Spleen (tissue), 11 donors: ENCODE measurements at regions not wholly inside any gene's neighbourhood (a gene's known extent, or its start where the extent isn't known, plus 50 kb on each side); places are given as distances from the start of the nearest gene placed in this dataset.

ENCODE experiments used
- DNase-seq: peaks from one replicate; pipeline ENCODE4 v3.0.0-alpha.2; 2020
- H3K27ac ChIP-seq, 8 donors: fragments of 200-600 bp; sonication (generic) in 7 of 8; 1 replicate in 4 of 8; 2 replicates in 4 of 8; pipeline versions ENCODE4 v1.5.0 to v1.8.0; 2016 to 2021; ENCODE audit warnings: inconsistent platforms in 4 of 8, mild to moderate bottlenecking in 4 of 8, moderate library complexity in 1 of 8
- H3K27me3 ChIP-seq, 7 donors: fragments of 200-600 bp; sonication (generic) in 6 of 7; replicated peaks in 1 of 7; 1 replicate in 4 of 7; 2 replicates in 3 of 7; pipeline versions ENCODE4 v1.5.0 to v1.8.0; 2016 to 2021; ENCODE audit warnings: inconsistent platforms in 3 of 7, mild to moderate bottlenecking in 1 of 7
- H3K36me3 ChIP-seq, 6 donors: fragments of 200-600 bp; sonication (generic) in 5 of 6; 1 replicate in 4 of 6; 2 replicates in 2 of 6; pipeline versions ENCODE4 v1.5.0 to v1.8.0; 2016 to 2021; ENCODE audit warnings: inconsistent platforms in 2 of 6
- H3K4me1 ChIP-seq, 6 donors: fragments of 200-600 bp; sonication (generic) in 5 of 6; 1 replicate in 3 of 6; 2 replicates in 3 of 6; pipeline versions ENCODE4 v1.5.0 to v1.8.0; 2016 to 2021; ENCODE audit warnings: inconsistent platforms in 3 of 6
- H3K4me3 ChIP-seq, 8 donors: fragments of 200-600 bp; sonication (generic) in 7 of 8; 1 replicate in 4 of 8; 2 replicates in 4 of 8; pipeline versions ENCODE4 v1.5.0 to v1.8.0; 2016 to 2021; ENCODE audit warnings: inconsistent platforms in 4 of 8, mild to moderate bottlenecking in 4 of 8, moderate library complexity in 2 of 8
- H3K9me3 ChIP-seq, 8 donors: fragments of 200-600 bp; sonication (generic) in 7 of 8; 1 replicate in 4 of 8; 2 replicates in 4 of 8; pipeline versions ENCODE4 v1.5.0 to v1.8.0; 2016 to 2021; ENCODE audit warnings: inconsistent platforms in 4 of 8
- POLR2A ChIP-seq, 3 donors: fragments of 450-650 bp; IDR thresholded peaks; one replicate each; pipeline ENCODE4 v1.5.1; 2017; ENCODE audit warnings: antibody characterized with exemption in 3 of 3, mild to moderate bottlenecking in 1 of 3
- POLR2AphosphoS5 ChIP-seq, 3 donors: sonication (generic); formaldehyde crosslinking; IDR thresholded peaks; one replicate each; pipeline ENCODE4 v1.5.1; 2017; ENCODE audit warnings: antibody characterized with exemption in 3 of 3
- WGBS, 5 donors: extraction: QIAGEN DNeasy Blood & Tissue Kit in 3 of 5; methylation state at CpG; one replicate each; pipeline versions ENCODE4 v1.1.5 to v1.1.7; 2013 to 2018; 5-methylcytosine and 5-hydroxymethylcytosine counted together
- intact Hi-C: fragments of 100-400 bp; cut with DNase I; formaldehyde crosslinking; loops from one replicate; pipeline ENCODE4 v1.15.0; 2023; ENCODE audit warnings: low total_unique reads
- TF ChIP-seq, protein P1 (sequence below), 11 experiments: fragments of 200-600 bp in 7 of 11; fragments of 450-650 bp in 4 of 11; sonication (generic) in 4 of 11; IDR thresholded peaks in 8 of 11; conservative IDR thresholded peaks in 3 of 11; 1 replicate in 7 of 11; 2 replicates in 4 of 11; pipeline versions ENCODE4 v1.4.0 to v1.8.0; 2016 to 2021; ENCODE audit warnings: antibody characterized with exemption in 11 of 11, inconsistent platforms in 4 of 11, mild to moderate bottlenecking in 1 of 11
- donor health status: healthy with polysubstance abuse.
- donor health status: DM: no; HTN: no; CAD: no; lungs with moderate emphysema.
- donor health status: DM: no; HTN: no; CAD: no.
- donor health status: Bipolar disorder and iron deficiency.
- donor health status: healthy.
- donor health status: DM: no; HTN: no; CAD: no.
- donor health status: DM: yes; HTN: yes; CAD: no.

DNA sequence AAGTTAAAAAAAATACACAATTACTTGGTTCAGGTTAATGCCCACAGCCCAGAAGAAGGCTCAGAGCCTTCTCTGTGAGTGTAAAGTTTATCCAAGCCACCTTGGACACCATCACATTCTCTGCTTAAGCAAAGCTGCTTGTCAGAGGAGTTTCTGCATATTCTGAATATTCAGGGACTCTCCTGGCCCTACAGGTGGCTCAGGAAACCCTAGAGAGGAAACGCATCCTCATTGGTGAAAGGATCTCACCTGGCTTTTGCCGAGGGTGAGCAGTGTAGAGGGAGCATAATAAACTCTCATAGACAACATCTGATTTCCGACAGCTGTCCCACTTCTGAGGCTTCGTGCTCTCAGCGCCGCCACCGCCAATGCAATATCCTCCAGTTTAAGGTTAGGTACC, 239.9 kb upstream of the TSHZ3 start:
- intact Hi-C loops, result no loop called here
- DNase-seq, result no peak
- Histone ChIP-seq H3K27ac (no peak overlapping the region), H3K27me3 (no peaks in the 10 kb centered on the region), H3K4me3 (no peak overlapping the region), H3K9me3 (peaks cover 0 to 4% (median 0%) of the 10 kb centered on the region in 8 donors), H3K4me1 (no peaks in the 10 kb centered on the region), H3K36me3 (no peaks in the 10 kb centered on the region)
- 80 to 86% (median 82%) methylated on average over 7 of the region's 7 CpGs for WGBS, 5 donors
- TF ChIP-seq POLR2A (IDR thresholded peaks at IDR 0.05) (no peak), POLR2AphosphoS5 (IDR thresholded peaks at IDR 0.05) (no peak)
- TF ChIP-seq, protein P1, sequence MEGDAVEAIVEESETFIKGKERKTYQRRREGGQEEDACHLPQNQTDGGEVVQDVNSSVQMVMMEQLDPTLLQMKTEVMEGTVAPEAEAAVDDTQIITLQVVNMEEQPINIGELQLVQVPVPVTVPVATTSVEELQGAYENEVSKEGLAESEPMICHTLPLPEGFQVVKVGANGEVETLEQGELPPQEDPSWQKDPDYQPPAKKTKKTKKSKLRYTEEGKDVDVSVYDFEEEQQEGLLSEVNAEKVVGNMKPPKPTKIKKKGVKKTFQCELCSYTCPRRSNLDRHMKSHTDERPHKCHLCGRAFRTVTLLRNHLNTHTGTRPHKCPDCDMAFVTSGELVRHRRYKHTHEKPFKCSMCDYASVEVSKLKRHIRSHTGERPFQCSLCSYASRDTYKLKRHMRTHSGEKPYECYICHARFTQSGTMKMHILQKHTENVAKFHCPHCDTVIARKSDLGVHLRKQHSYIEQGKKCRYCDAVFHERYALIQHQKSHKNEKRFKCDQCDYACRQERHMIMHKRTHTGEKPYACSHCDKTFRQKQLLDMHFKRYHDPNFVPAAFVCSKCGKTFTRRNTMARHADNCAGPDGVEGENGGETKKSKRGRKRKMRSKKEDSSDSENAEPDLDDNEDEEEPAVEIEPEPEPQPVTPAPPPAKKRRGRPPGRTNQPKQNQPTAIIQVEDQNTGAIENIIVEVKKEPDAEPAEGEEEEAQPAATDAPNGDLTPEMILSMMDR (IDR thresholded peaks at IDR 0.05 in 8 of 11, conservative IDR thresholded peaks at IDR 0.05 in 3 of 11), result no peak

GRCh38 chr19:31591258-31591657, 242.0 kb upstream of the TSHZ3 start:
- TF ChIP-seq, protein P1 (IDR thresholded peaks at IDR 0.05 in 8 of 11, conservative IDR thresholded peaks at IDR 0.05 in 3 of 11), result no peak
- TF ChIP-seq POLR2AphosphoS5 (IDR thresholded peaks at IDR 0.05), result no peak
- no peak for TF ChIP-seq POLR2A (IDR thresholded peaks at IDR 0.05)
- Histone ChIP-seq H3K27ac (no peak overlapping the region), H3K36me3 (no peaks in the 10 kb centered on the region), H3K4me3 (no peak overlapping the region), H3K27me3 (no peaks in the 10 kb centered on the region), H3K4me1 (no peaks in the 10 kb centered on the region), H3K9me3 (peaks cover 0 to 4% (median 0%) of the 10 kb centered on the region in 8 donors)
- intact Hi-C loops, result no loop called here
- WGBS, 5 donors, result 96 to 100% (median 100%) methylated on average over 1 of the region's 1 CpG
- DNase-seq, result no peak

DNA sequence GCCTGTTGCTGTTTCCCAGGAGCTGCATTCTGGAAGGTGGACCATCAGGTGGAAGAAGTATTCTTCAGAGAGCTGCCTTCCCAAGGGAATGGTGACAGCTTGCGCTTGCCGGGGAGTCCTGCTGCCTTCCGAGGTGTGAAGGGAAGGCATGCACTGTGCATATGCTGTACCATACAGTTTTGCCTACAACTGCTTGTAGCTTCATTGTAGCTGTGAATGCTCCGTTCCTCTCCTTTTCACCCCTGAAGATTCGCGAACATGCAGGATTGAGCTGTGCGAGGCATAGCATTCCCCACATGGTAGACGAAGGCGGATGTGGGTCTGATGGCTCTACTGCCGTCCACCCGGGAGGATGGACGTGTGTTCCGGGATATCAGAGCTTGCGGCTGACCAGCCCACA, 243.2 kb upstream of the TSHZ3 start:
- TF ChIP-seq, protein P1 (IDR thresholded peaks at IDR 0.05 in 8 of 11, conservative IDR thresholded peaks at IDR 0.05 in 3 of 11), result no peak
- TF ChIP-seq POLR2A (IDR thresholded peaks at IDR 0.05) (no peak), POLR2AphosphoS5 (IDR thresholded peaks at IDR 0.05) (no peak)
- Histone ChIP-seq H3K9me3 (peaks cover 0 to 4% (median 0%) of the 10 kb centered on the region in 8 donors), H3K27me3 (no peaks in the 10 kb centered on the region), H3K36me3 (no peaks in the 10 kb centered on the region), H3K4me3 (no peak overlapping the region), H3K27ac (no peak overlapping the region), H3K4me1 (no peaks in the 10 kb centered on the region)
- 92 to 96% (median 95%) methylated on average over 14 of the region's 14 CpGs for WGBS, 5 donors
- intact Hi-C loops, result no loop called here
- no peak for DNase-seq

GRCh38 chr19:31594701-31595100, 245.5 kb upstream of the TSHZ3 start:
- WGBS, 5 donors, result 58 to 72% (median 71%) methylated on average over 6 of the region's 6 CpGs
- Histone ChIP-seq H3K4me1 (no peaks in the 10 kb centered on the region), H3K27me3 (no peaks in the 10 kb centered on the region), H3K27ac (no peak overlapping the region), H3K36me3 (no peaks in the 10 kb centered on the region), H3K4me3 (no peak overlapping the region), H3K9me3 (peaks cover 0 to 4% (median 0%) of the 10 kb centered on the region in 8 donors)
- intact Hi-C loops, result no loop called here
- no peak for DNase-seq
- TF ChIP-seq POLR2AphosphoS5 (IDR thresholded peaks at IDR 0.05) (no peak), POLR2A (IDR thresholded peaks at IDR 0.05) (no peak)
- TF ChIP-seq, protein P1 (IDR thresholded peaks at IDR 0.05 in 8 of 11, conservative IDR thresholded peaks at IDR 0.05 in 3 of 11), result no peak
